Astrocyte (in vitro differentiated cells and primary cell): ENCODE measurements at regions not wholly inside any gene's neighbourhood (a gene's known extent, or its start where the extent isn't known, plus 50 kb on each side); places are given as distances from the start of the nearest gene placed in this dataset.

Source experiments
- CTCF ChIP-seq: IDR thresholded peaks from 2 replicates; pipeline ENCODE4 v1.5.1; 2011; ENCODE audit warnings: low read depth, mild to moderate bottlenecking, inconsistent platforms, low read length, moderate library complexity; ENCODE audit not compliant: insufficient read depth
- EZH2 ChIP-seq: IDR thresholded peaks from 2 replicates; pipeline ENCODE4 v1.6.1; 2012; ENCODE audit warnings: mild to moderate bottlenecking, low read length, inconsistent platforms; ENCODE audit not compliant: insufficient read depth

GRCh38 chr2:5495586-5495985 lies 196.6 kb upstream of the SOX11 start:
- no peak for TF ChIP-seq CTCF
- TF ChIP-seq EZH2: no peak
